AG04449 (cell line): ENCODE measurements at regions not wholly inside any gene's neighbourhood (a gene's known extent, or its start where the extent isn't known, plus 50 kb on each side); places are given as distances from the start of the nearest gene placed in this dataset.

Experiments
- CTCF ChIA-PET: fragments of 350-600 bp; formaldehyde crosslinking; extraction: SDS; loops from one replicate; lab custom pipeline; 2021; ENCODE audit warnings: antibody characterized with exemption; lab: Yijun Ruan, JAX
- POLR2A ChIA-PET: fragments of 400-600, 350-600 bp; formaldehyde crosslinking; extraction: SDS; loops from one replicate; lab custom pipeline; 2020; ENCODE audit warnings: antibody characterized with exemption, inconsistent platforms; lab: Yijun Ruan, JAX
- DNase-seq: peaks from one replicate; pipeline ENCODE4 v3.0.0-alpha.2; 2010; ENCODE audit warnings: low read depth, low spot score
- H3K4me3 ChIP-seq: 2 replicates; pipeline ENCODE4 v1.5.1; 2011; ENCODE audit warnings: low read depth, mild to moderate bottlenecking, control low read depth, low read length
- CTCF ChIP-seq: IDR thresholded peaks from one replicate; pipeline ENCODE4 v1.5.1; 2011; ENCODE audit warnings: mild to moderate bottlenecking, moderate library complexity, low read length, control low read depth, inconsistent platforms; ENCODE audit not compliant: insufficient read depth; ENCODE audit errors: missing control alignments

DNA sequence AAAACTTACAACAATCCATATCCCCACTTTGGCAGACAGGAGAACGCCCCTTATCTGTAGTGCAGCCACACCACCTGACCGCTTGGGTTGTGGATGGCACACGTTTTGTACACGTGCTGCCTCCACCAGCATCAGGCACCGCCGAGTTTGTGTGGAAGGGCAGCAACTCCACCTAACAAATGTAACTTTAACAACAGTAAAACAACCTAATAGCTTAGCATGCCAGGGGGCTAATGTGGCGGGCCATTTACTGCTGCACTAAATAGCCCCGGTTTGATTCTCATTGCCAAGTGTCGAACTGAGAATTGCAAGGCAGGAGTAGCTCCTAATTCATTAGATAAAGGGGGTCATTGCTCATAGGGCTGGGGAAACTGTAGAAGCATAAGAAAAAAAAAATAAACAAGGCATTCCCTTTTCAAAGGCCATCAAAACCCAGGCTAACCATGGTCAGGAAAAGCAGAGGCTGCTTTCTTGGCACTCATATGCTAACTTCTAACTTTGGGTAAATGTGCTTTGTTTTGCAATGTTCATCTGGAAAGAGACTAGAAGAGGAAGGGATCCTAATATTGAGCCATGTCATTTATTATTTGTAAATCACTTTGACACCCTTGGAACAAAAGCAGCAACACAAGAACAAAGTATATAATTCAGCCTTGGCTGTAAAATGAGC is 279.7 kb upstream of the SOX5 start:
- ChIA-PET CTCF (no interaction called here), POLR2A (no interaction called here)
- no peak overlapping the region for H3K4me3 ChIP-seq
- DNase-seq: no peak
- TF ChIP-seq CTCF: no peak

- H3K4me3 ChIP-seq: no peak overlapping the region
- ChIA-PET CTCF (no interaction called here), POLR2A (no interaction called here)
- no peak for DNase-seq
- no peak for TF ChIP-seq CTCF
Observed at GRCh38 chr12:24228371-24228770, 278.9 kb upstream of the SOX5 start.

DNA sequence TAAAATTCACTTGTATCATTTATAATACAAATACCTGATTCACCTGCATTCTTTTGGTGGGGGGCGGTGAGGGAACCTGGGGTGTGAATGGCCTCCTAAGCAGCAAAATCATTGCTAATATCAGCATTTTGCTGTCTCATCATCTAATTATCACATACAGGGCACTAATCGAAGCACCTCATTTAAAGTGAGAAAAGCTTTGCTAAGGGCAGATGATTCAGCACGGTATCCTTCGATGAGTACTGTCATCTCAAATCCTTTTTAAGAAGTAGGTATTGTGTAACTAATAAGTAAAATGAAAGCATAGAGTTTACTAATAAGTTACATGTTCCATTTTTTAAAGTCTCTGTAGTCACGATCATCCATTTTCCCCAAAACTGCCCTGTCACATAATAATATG is 278.1 kb upstream of the SOX5 start:
- H3K4me3 ChIP-seq: no peak overlapping the region
- DNase-seq: no peak
- POLR2A ChIA-PET: no interaction called here
- CTCF ChIA-PET: no interaction called here
- no peak for TF ChIP-seq CTCF

- ChIA-PET POLR2A (no interaction called here), CTCF (no interaction called here)
- TF ChIP-seq CTCF: no peak
- peak; percentile 0 for DNase-seq
- H3K4me3 ChIP-seq: no peak overlapping the region
Observed at GRCh38 chr12:24226745-24227350, 277.4 kb upstream of the SOX5 start.

GRCh38 chr12:24224401-24224800 is 274.9 kb upstream of the SOX5 start:
- no peak for DNase-seq
- POLR2A ChIA-PET: no interaction called here
- no peak for TF ChIP-seq CTCF
- CTCF ChIA-PET: no interaction called here
- no peak overlapping the region for H3K4me3 ChIP-seq

- TF ChIP-seq CTCF: no peak
- H3K4me3 ChIP-seq: no peak overlapping the region
- ChIA-PET CTCF (no interaction called here), POLR2A (no interaction called here)
- DNase-seq: no peak
Observed at GRCh38 chr12:24223926-24224325, 274.5 kb upstream of the SOX5 start.
